Ovary (tissue), 3 donors: ENCODE measurements at regions not wholly inside any gene's neighbourhood (a gene's known extent, or its start where the extent isn't known, plus 50 kb on each side); places are given as distances from the start of the nearest gene placed in this dataset.

ENCODE experiments used
- EP300 ChIP-seq: sonication (generic); formaldehyde crosslinking; IDR thresholded peaks from one replicate; pipeline ENCODE4 v1.6.1; 2017; ENCODE audit warnings: antibody characterized with exemption
- POLR2A ChIP-seq: fragments of 450-650 bp; IDR thresholded peaks from one replicate; pipeline ENCODE4 v1.6.1; 2017; ENCODE audit warnings: antibody characterized with exemption, mild to moderate bottlenecking, moderate library complexity
- TF ChIP-seq, protein P1 (sequence below), 3 donors: fragments of 450-650 bp in 2 of 3; fragments of 200-600 bp in 1 of 3; IDR thresholded peaks; one replicate each; pipeline versions ENCODE4 v1.5.1 to v1.8.0; 2016 to 2022; ENCODE audit warnings: antibody characterized with exemption in 3 of 3, mild to moderate bottlenecking in 1 of 3
- donor health status: DM: no; HTN: no; CAD: no.

DNA sequence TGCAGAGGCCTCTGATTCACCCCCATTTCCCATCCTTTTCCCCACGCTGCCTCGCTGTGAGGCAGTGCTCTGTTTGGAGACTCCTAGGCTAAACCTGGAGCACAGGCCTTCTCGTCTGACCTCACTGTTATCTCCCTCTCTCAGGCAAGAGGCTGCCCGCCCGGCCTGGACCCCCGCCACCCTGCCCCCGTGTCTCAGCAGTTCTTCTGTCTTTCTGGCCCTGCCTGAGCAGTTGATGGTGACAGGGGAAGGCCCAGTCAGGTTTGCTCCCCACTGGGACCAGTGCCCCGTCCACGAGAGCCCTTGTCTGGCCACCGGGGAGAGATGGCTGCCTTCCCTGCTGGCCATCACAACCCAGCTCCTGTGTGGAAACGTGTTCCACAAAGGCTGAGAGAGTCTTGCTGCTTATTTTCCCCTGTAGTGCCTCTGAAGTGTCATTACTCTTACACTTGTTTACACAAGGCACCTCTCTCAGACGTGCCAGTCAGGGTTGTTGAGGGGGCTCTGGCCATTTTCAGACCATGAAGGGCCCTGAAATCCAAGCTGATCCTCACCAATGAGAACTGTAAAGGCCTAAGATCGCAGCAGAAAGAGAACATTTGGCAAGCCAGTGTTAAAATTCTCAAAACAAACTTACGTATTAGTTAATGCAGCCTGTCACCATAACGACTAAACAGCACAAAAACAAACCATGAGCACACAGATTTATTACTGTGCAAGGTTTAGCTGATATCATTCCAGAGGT, 210.9 kb downstream of the NDUFA10 start:
- TF ChIP-seq, protein P1, sequence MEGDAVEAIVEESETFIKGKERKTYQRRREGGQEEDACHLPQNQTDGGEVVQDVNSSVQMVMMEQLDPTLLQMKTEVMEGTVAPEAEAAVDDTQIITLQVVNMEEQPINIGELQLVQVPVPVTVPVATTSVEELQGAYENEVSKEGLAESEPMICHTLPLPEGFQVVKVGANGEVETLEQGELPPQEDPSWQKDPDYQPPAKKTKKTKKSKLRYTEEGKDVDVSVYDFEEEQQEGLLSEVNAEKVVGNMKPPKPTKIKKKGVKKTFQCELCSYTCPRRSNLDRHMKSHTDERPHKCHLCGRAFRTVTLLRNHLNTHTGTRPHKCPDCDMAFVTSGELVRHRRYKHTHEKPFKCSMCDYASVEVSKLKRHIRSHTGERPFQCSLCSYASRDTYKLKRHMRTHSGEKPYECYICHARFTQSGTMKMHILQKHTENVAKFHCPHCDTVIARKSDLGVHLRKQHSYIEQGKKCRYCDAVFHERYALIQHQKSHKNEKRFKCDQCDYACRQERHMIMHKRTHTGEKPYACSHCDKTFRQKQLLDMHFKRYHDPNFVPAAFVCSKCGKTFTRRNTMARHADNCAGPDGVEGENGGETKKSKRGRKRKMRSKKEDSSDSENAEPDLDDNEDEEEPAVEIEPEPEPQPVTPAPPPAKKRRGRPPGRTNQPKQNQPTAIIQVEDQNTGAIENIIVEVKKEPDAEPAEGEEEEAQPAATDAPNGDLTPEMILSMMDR (IDR thresholded peaks at IDR 0.05), result no peak
- TF ChIP-seq EP300, result no peak
- TF ChIP-seq POLR2A, result no peak
